H9 (cell line): ENCODE measurements at regions not wholly inside any gene's neighbourhood (a gene's known extent, or its start where the extent isn't known, plus 50 kb on each side); places are given as distances from the start of the nearest gene placed in this dataset.

Experiments used
- DNase-seq: peaks from one replicate; pipeline ENCODE4 v3.0.0-alpha.2; 2017
- H2AFZ ChIP-seq: one replicate; pipeline ENCODE4 v1.6.1; 2013; ENCODE audit warnings: mild to moderate bottlenecking, low read length, control low read depth, moderate library complexity
- H2AK5ac ChIP-seq: 2 replicates; pipeline ENCODE4 v1.6.1; 2013; ENCODE audit warnings: low read length, control low read depth, mixed read lengths; ENCODE audit not compliant: insufficient read length
- H2BK120ac ChIP-seq: one replicate; pipeline ENCODE4 v1.6.1; 2013; ENCODE audit warnings: low read depth, mild to moderate bottlenecking, low read length, control low read depth, inconsistent platforms; ENCODE audit not compliant: poor library complexity, severe bottlenecking
- H2BK12ac ChIP-seq: 2 replicates; pipeline ENCODE4 v1.6.1; 2013; ENCODE audit warnings: low read length, control low read depth, mixed read lengths, low read depth; ENCODE audit not compliant: insufficient read length
- H2BK15ac ChIP-seq: 2 replicates; pipeline ENCODE4 v1.6.1; 2013; ENCODE audit warnings: low read depth, low read length, control low read depth
- H2BK20ac ChIP-seq: one replicate; pipeline ENCODE4 v1.6.1; 2013; ENCODE audit warnings: low read depth, mild to moderate bottlenecking, low read length, control low read depth, inconsistent platforms; ENCODE audit not compliant: poor library complexity, severe bottlenecking
- H2BK5ac ChIP-seq: 2 replicates; pipeline ENCODE4 v1.6.1; 2013; ENCODE audit warnings: low read length, control low read depth, mixed read lengths; ENCODE audit not compliant: insufficient read length
- H3K14ac ChIP-seq: 2 replicates; pipeline ENCODE4 v1.6.1; 2013; ENCODE audit warnings: low read length, control low read depth; ENCODE audit not compliant: insufficient read depth
- H3K18ac ChIP-seq: 2 replicates; pipeline ENCODE4 v1.6.1; 2013; ENCODE audit warnings: low read depth, mild to moderate bottlenecking, mixed read lengths, low read length, control low read depth; ENCODE audit not compliant: insufficient read length
- H3K23ac ChIP-seq: 2 replicates; pipeline ENCODE4 v1.6.1; 2013; ENCODE audit warnings: low read length, control low read depth, mixed read lengths, low read depth; ENCODE audit not compliant: insufficient read length
- H3K23me2 ChIP-seq: 2 replicates; pipeline ENCODE4 v1.6.1; 2013; ENCODE audit warnings: low read depth, mild to moderate bottlenecking, mixed read lengths, low read length, control low read depth; ENCODE audit not compliant: insufficient read length, poor library complexity, severe bottlenecking
- H3K27ac ChIP-seq: 2 replicates; pipeline ENCODE4 v1.5.1; 2013; ENCODE audit warnings: low read length, control low read depth, mixed read lengths, low read depth; ENCODE audit not compliant: insufficient read length
- H3K27me3 ChIP-seq: 2 replicates; pipeline ENCODE4 v1.6.1; 2013; ENCODE audit warnings: low read length, control low read depth, inconsistent platforms; ENCODE audit not compliant: insufficient read depth
- H3K4ac ChIP-seq: 2 replicates; pipeline ENCODE4 v1.6.1; 2013; ENCODE audit warnings: low read depth, mild to moderate bottlenecking, control low read depth, inconsistent platforms, low read length, moderate library complexity
- H3K4me1 ChIP-seq: 2 replicates; pipeline ENCODE4 v1.6.1; 2013; ENCODE audit warnings: low read length, control low read depth, inconsistent platforms; ENCODE audit not compliant: insufficient read depth
- H3K4me2 ChIP-seq: 2 replicates; pipeline ENCODE4 v1.6.1; 2013; ENCODE audit warnings: low read length, control low read depth, mixed read lengths; ENCODE audit not compliant: insufficient read length, insufficient read depth
- H3K56ac ChIP-seq: 2 replicates; pipeline ENCODE4 v1.6.1; 2013; ENCODE audit warnings: low read depth, mild to moderate bottlenecking, mixed read lengths, low read length, control low read depth; ENCODE audit not compliant: insufficient read length
- H3K79me1 ChIP-seq: 2 replicates; pipeline ENCODE4 v1.6.1; 2013; ENCODE audit warnings: low read depth, mild to moderate bottlenecking, moderate library complexity, low read length, control low read depth, inconsistent platforms; ENCODE audit not compliant: insufficient read depth, poor library complexity, severe bottlenecking
- H3K79me2 ChIP-seq: 2 replicates; pipeline ENCODE4 v1.6.1; 2013; ENCODE audit warnings: low read length, control low read depth, inconsistent platforms; ENCODE audit not compliant: insufficient read depth
- H3K9ac ChIP-seq: 2 replicates; pipeline ENCODE4 v1.6.1; 2013; ENCODE audit warnings: low read length, control low read depth, mixed read lengths; ENCODE audit not compliant: insufficient read length; ENCODE audit errors: extremely low read depth
- H3K9me3 ChIP-seq: one replicate; pipeline ENCODE4 v1.6.1; 2013; ENCODE audit warnings: low read depth, low read length, inconsistent platforms; ENCODE audit not compliant: control insufficient read depth
- H3T11ph ChIP-seq: one replicate; pipeline ENCODE4 v1.6.1; 2013; ENCODE audit warnings: mild to moderate bottlenecking, low read length, control low read depth, inconsistent platforms
- H4K20me1 ChIP-seq: one replicate; pipeline ENCODE4 v1.6.1; 2013; ENCODE audit not compliant: control insufficient read depth, insufficient read length, insufficient read depth
- H4K5ac ChIP-seq: 2 replicates; pipeline ENCODE4 v1.6.1; 2013; ENCODE audit warnings: low read depth, mild to moderate bottlenecking, mixed read lengths, low read length, control low read depth; ENCODE audit not compliant: insufficient read length
- H4K8ac ChIP-seq: replicated peaks from 2 replicates; pipeline ENCODE4 v1.6.1; 2013; ENCODE audit warnings: low read length, control low read depth, mixed read lengths, low read depth; ENCODE audit not compliant: insufficient read length
- H4K91ac ChIP-seq: 2 replicates; pipeline ENCODE4 v1.6.1; 2013; ENCODE audit warnings: low read depth, mild to moderate bottlenecking, moderate library complexity, mixed read lengths, low read length, control low read depth; ENCODE audit not compliant: insufficient read length
- H3K27ac Mint-ChIP-seq, 3 experiments: 2 replicates in 2 of 3; 3 replicates in 1 of 3; pipeline ENCODE4 v1.8.0; 2020 to 2021; ENCODE audit warnings: mixed read lengths in 3 of 3, mild to moderate bottlenecking in 1 of 3, moderate library complexity in 1 of 3
- H3K27me3 Mint-ChIP-seq: 2 replicates; pipeline ENCODE4 v1.8.0; 2021; ENCODE audit warnings: low read depth, mild to moderate bottlenecking, moderate library complexity, mixed read lengths
- H3K36me3 Mint-ChIP-seq, 3 experiments: 2 replicates in 2 of 3; 3 replicates in 1 of 3; pipeline ENCODE4 v1.8.0; 2020 to 2021; ENCODE audit warnings: low read depth in 3 of 3, mixed read lengths in 3 of 3; ENCODE audit not compliant: insufficient read depth in 1 of 3
- H3K4me1 Mint-ChIP-seq, 2 experiments: 2 replicates each; pipeline ENCODE4 v1.8.0; 2020; ENCODE audit warnings: mixed read lengths in 2 of 2
- H3K4me3 Mint-ChIP-seq, 2 experiments: 2 replicates in 1 of 2; 3 replicates in 1 of 2; pipeline ENCODE4 v1.8.0; 2020 to 2021; ENCODE audit warnings: mild to moderate bottlenecking in 2 of 2, mixed read lengths in 2 of 2, moderate library complexity in 1 of 2
- H3K9me3 Mint-ChIP-seq, 2 experiments: 2 replicates in 1 of 2; 3 replicates in 1 of 2; pipeline ENCODE4 v1.8.0; 2020; ENCODE audit warnings: mild to moderate bottlenecking in 2 of 2, mixed read lengths in 2 of 2, moderate library complexity in 1 of 2
- CTCF ChIP-seq: fragments of 200-600 bp; sonication (generic); conservative IDR thresholded peaks from 3 replicates; pipeline ENCODE4 v1.8.0; 2021; ENCODE audit warnings: antibody characterized with exemption, mild to moderate bottlenecking
- WGBS: extraction: QIAGEN DNeasy Blood & Tissue Kit; methylation state at CpG from one replicate; pipeline ENCODE4 v1.1.7; 2013; ENCODE audit warnings: missing lambda C conversion rate, low lambda C conversion rate, mixed read lengths; ENCODE audit not compliant: insufficient read length; ENCODE audit errors: extremely low coverage; 5-methylcytosine and 5-hydroxymethylcytosine counted together

GRCh38 chr1:103254691-103255090, 146.4 kb upstream of the COL11A1 start:
- no peak overlapping the region for H3K14ac ChIP-seq
- H3K56ac ChIP-seq, result no peak overlapping the region
- no peak overlapping the region for H4K8ac ChIP-seq
- H2BK15ac ChIP-seq, result no peak overlapping the region
- H3K23me2 ChIP-seq, result no peaks in the 10 kb centered on the region
- Mint-ChIP-seq H3K9me3 (peaks cover 0 to 2% of the 10 kb centered on the region in 2 experiments; a peak in 1 of 5 replicates), H3K27me3 (no peaks in the 10 kb centered on the region), H3K4me3 (no peak overlapping the region), H3K4me1 (peaks cover 11 to 12% of the 10 kb centered on the region in 2 experiments), H3K27ac (no peak overlapping the region), H3K36me3 (peaks cover 0 to 4% (median 0%) of the 10 kb centered on the region in 3 experiments; a peak in 1 of 7 replicates)
- no peaks in the 10 kb centered on the region for H3K27me3 ChIP-seq
- no CpG with 5 or more reads among the region's 3 CpGs for WGBS
- H3K18ac ChIP-seq, result no peak overlapping the region
- H2BK120ac ChIP-seq, result no peak overlapping the region
- H3K23ac ChIP-seq, result no peak overlapping the region
- no peaks in the 10 kb centered on the region for H4K20me1 ChIP-seq
- TF ChIP-seq CTCF, result no peak
- H2BK12ac ChIP-seq, result no peak overlapping the region
- no peaks in the 10 kb centered on the region for H3K4me1 ChIP-seq
- no peak overlapping the region for H3K27ac ChIP-seq
- no peak overlapping the region for H2AK5ac ChIP-seq
- H3K9me3 ChIP-seq, result no peaks in the 10 kb centered on the region
- no peaks in the 10 kb centered on the region for H3K79me2 ChIP-seq
- no peak overlapping the region for H3K4ac ChIP-seq
- no peak overlapping the region for H2BK5ac ChIP-seq
- H4K91ac ChIP-seq, result no peak overlapping the region
- no peak for DNase-seq
- H3K9ac ChIP-seq, result no peak overlapping the region
- no peak overlapping the region for H2AFZ ChIP-seq
- no peak overlapping the region for H2BK20ac ChIP-seq
- H3K4me2 ChIP-seq, result no peak overlapping the region
- no peaks in the 10 kb centered on the region for H3K79me1 ChIP-seq
- no peak overlapping the region for H3T11ph ChIP-seq
- H4K5ac ChIP-seq, result no peak overlapping the region
